Endodermal cell (in vitro differentiated cells): ENCODE measurements at regions not wholly inside any gene's neighbourhood (a gene's known extent, or its start where the extent isn't known, plus 50 kb on each side); places are given as distances from the start of the nearest gene placed in this dataset.

ENCODE experiments used
- DNase-seq: peaks from one replicate; pipeline ENCODE4 v3.0.0-alpha.2; 2017
- H3K27ac ChIP-seq: 2 replicates; pipeline ENCODE4 v1.5.1; 2013; ENCODE audit warnings: mild to moderate bottlenecking, low read depth, low read length, moderate library complexity
- H3K27me3 ChIP-seq: 2 replicates; pipeline ENCODE4 v1.6.1; 2013; ENCODE audit warnings: mild to moderate bottlenecking, low read length, moderate library complexity; ENCODE audit not compliant: insufficient read depth, control insufficient read depth, poor library complexity, severe bottlenecking
- H3K36me3 ChIP-seq: 2 replicates; pipeline ENCODE4 v1.7.0; 2013; ENCODE audit warnings: mild to moderate bottlenecking, low read length, moderate library complexity; ENCODE audit not compliant: control insufficient read depth, insufficient read depth
- H3K4me1 ChIP-seq: one replicate; pipeline ENCODE4 v1.7.0; 2013; ENCODE audit warnings: low read length; ENCODE audit not compliant: control insufficient read depth, insufficient read depth
- H3K4me3 ChIP-seq: 2 replicates; pipeline ENCODE4 v1.5.1; 2013; ENCODE audit warnings: mild to moderate bottlenecking, low read length, moderate library complexity
- H3K9ac ChIP-seq: 2 replicates; pipeline ENCODE4 v1.6.1; 2013; ENCODE audit warnings: mild to moderate bottlenecking, low read length, moderate library complexity; ENCODE audit not compliant: poor library complexity, severe bottlenecking; ENCODE audit errors: extremely low read depth
- H3K9me3 ChIP-seq: 2 replicates; pipeline ENCODE4 v1.6.1; 2013; ENCODE audit warnings: mild to moderate bottlenecking, low read length, moderate library complexity; ENCODE audit not compliant: control insufficient read depth
- H3K27ac Mint-ChIP-seq: 2 replicates; pipeline ENCODE4 v1.8.0; 2020; ENCODE audit warnings: mixed read lengths
- H3K27me3 Mint-ChIP-seq: 2 replicates; pipeline ENCODE4 v1.8.0; 2021; ENCODE audit warnings: mild to moderate bottlenecking, mixed read lengths; ENCODE audit not compliant: insufficient read depth
- H3K36me3 Mint-ChIP-seq: 2 replicates; pipeline ENCODE4 v1.8.0; 2020; ENCODE audit warnings: low read depth, mixed read lengths
- H3K4me1 Mint-ChIP-seq: 2 replicates; pipeline ENCODE4 v1.8.0; 2020; ENCODE audit warnings: mixed read lengths
- H3K4me3 Mint-ChIP-seq: 2 replicates; pipeline ENCODE4 v1.8.0; 2020; ENCODE audit warnings: mild to moderate bottlenecking, moderate library complexity, mixed read lengths
- H3K9me3 Mint-ChIP-seq: 2 replicates; pipeline ENCODE4 v1.8.0; 2020; ENCODE audit warnings: mild to moderate bottlenecking, mixed read lengths
- WGBS, 2 experiments: methylation state at CpG; one replicate each; pipeline versions ENCODE4 v1.1.5 to v1.1.7; 2013; ENCODE audit warnings: missing lambda C conversion rate in 2 of 2, mixed read lengths in 1 of 2; ENCODE audit not compliant: insufficient coverage in 1 of 2, insufficient read length in 1 of 2; 5-methylcytosine and 5-hydroxymethylcytosine counted together
- TF ChIP-seq, protein P1 (sequence below): fragments of 200-600 bp; sonication (generic); conservative IDR thresholded peaks from 2 replicates; pipeline ENCODE4 v1.5.0; 2021; ENCODE audit warnings: antibody characterized with exemption, mild to moderate bottlenecking

DNA sequence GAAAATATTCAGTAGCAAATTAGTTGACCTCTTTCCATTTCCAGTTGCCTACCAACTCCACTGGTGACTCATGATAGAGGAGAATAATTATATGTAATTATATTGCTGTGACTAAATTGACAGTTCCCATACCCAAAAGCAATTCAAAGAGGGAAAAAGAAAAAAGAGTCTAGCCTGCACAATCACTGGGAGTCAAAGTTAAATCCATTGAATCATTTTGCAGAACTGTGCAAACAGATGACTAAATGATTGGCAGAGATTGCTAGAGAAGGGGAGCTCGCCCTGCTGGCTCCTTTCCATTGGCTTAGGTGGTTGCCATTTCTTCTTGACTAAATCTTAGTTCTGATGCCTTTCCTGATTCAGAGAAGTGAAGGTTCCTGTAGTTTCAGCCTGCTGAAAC lies 1228.6 kb upstream of the SORCS1 start:
- peaks cover 10% of the 10 kb centered on the region for H3K9me3 ChIP-seq
- no peak overlapping the region for H3K27ac ChIP-seq
- H3K9me3 Mint-ChIP-seq, result no peaks in the 10 kb centered on the region
- H3K9ac ChIP-seq, result no peak overlapping the region
- no peak overlapping the region for H3K27ac Mint-ChIP-seq
- H3K27me3 ChIP-seq, result no peaks in the 10 kb centered on the region
- TF ChIP-seq, protein P1, sequence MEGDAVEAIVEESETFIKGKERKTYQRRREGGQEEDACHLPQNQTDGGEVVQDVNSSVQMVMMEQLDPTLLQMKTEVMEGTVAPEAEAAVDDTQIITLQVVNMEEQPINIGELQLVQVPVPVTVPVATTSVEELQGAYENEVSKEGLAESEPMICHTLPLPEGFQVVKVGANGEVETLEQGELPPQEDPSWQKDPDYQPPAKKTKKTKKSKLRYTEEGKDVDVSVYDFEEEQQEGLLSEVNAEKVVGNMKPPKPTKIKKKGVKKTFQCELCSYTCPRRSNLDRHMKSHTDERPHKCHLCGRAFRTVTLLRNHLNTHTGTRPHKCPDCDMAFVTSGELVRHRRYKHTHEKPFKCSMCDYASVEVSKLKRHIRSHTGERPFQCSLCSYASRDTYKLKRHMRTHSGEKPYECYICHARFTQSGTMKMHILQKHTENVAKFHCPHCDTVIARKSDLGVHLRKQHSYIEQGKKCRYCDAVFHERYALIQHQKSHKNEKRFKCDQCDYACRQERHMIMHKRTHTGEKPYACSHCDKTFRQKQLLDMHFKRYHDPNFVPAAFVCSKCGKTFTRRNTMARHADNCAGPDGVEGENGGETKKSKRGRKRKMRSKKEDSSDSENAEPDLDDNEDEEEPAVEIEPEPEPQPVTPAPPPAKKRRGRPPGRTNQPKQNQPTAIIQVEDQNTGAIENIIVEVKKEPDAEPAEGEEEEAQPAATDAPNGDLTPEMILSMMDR, result no peak
- no peak overlapping the region for H3K4me3 Mint-ChIP-seq
- WGBS, 2 experiments, result 69 to 83% methylated on average over 1 of the region's 1 CpG
- peaks cover 2% of the 10 kb centered on the region for H3K27me3 Mint-ChIP-seq
- H3K4me3 ChIP-seq, result no peak overlapping the region
- no peaks in the 10 kb centered on the region for H3K36me3 Mint-ChIP-seq
- H3K4me1 ChIP-seq, result no peaks in the 10 kb centered on the region
- no peak for DNase-seq
- H3K4me1 Mint-ChIP-seq, result peaks cover 5% of the 10 kb centered on the region
- H3K36me3 ChIP-seq, result no peaks in the 10 kb centered on the region

DNA sequence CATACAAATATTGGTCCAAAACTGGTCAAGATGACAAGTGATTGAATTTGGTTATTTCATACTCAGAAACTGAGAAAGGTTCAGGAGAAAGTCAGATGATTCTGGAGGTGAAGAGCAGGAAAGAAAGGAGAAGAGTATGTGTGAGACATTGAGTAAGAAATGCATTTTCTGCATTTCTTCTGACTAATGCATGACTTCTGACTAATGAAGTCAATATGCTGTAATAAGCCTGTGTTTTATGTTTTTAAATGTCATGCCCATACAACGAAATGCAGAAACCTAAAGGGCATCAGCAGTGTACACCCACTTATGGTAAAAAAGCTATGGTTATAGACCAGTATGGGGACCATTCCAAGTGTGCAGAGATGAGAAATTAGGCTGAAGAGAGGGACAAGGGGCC lies 1227.8 kb upstream of the SORCS1 start:
- Histone ChIP-seq H3K27me3 (no peaks in the 10 kb centered on the region), H3K4me3 (no peak overlapping the region), H3K9me3 (peaks cover 10% of the 10 kb centered on the region), H3K27ac (no peak overlapping the region), H3K9ac (no peak overlapping the region), H3K4me1 (no peaks in the 10 kb centered on the region), H3K36me3 (no peaks in the 10 kb centered on the region)
- TF ChIP-seq, protein P1, result no peak
- no peaks in the 10 kb centered on the region for H3K4me1 Mint-ChIP-seq
- 78% methylated on average over 1 of the region's 1 CpG; no CpG with 5 or more reads in 1 of the 2 experiments for WGBS, 2 experiments
- H3K27ac Mint-ChIP-seq, result no peak overlapping the region
- H3K9me3 Mint-ChIP-seq, result no peaks in the 10 kb centered on the region
- H3K36me3 Mint-ChIP-seq, result no peaks in the 10 kb centered on the region
- no peak overlapping the region for H3K4me3 Mint-ChIP-seq
- DNase-seq, result no peak
- peaks cover 2% of the 10 kb centered on the region for H3K27me3 Mint-ChIP-seq

DNA sequence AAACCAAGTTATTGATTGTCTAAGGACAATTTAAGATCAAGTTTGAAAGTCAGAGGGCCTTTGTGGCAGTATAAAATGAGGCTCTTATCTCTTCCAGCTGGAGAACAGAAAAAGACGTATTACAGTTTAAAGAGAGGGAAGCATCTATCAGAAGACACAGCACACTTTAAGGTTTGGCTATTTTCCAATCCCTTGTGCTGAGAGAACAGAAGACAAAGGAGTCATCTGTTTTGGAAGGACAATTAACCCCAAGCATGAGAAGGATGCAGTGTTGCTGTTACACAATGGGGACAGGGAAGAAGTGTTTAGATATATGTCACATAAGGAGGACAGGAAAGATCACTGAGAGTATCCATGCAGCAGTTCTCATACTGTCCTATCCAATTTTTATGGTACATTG lies 1224.2 kb upstream of the SORCS1 start:
- 78 to 97% methylated on average over 1 of the region's 1 CpG for WGBS, 2 experiments
- H3K4me3 ChIP-seq, result no peak overlapping the region
- Mint-ChIP-seq H3K27ac (no peak overlapping the region), H3K4me3 (no peak overlapping the region), H3K27me3 (no peaks in the 10 kb centered on the region), H3K9me3 (no peaks in the 10 kb centered on the region), H3K4me1 (no peaks in the 10 kb centered on the region), H3K36me3 (no peaks in the 10 kb centered on the region)
- H3K4me1 ChIP-seq, result no peaks in the 10 kb centered on the region
- no peaks in the 10 kb centered on the region for H3K27me3 ChIP-seq
- H3K9ac ChIP-seq, result no peak overlapping the region
- no peak overlapping the region for H3K27ac ChIP-seq
- H3K9me3 ChIP-seq, result peaks cover 10% of the 10 kb centered on the region
- DNase-seq, result no peak
- H3K36me3 ChIP-seq, result no peaks in the 10 kb centered on the region
- TF ChIP-seq, protein P1, result no peak
